OCI-LY1 (cell line): ENCODE measurements at regions not wholly inside any gene's neighbourhood (a gene's known extent, or its start where the extent isn't known, plus 50 kb on each side); places are given as distances from the start of the nearest gene placed in this dataset.

ENCODE experiments used
- H2AFZ ChIP-seq: fragments of 200-600 bp; sonication (generic), shearing (Covaris generic); 2 replicates; pipeline ENCODE4 v1.6.0; 2014; ENCODE audit warnings: antibody characterized with exemption, mild to moderate bottlenecking, low read length
- H3F3A ChIP-seq: fragments of 200-600 bp; sonication (generic), shearing (Covaris generic); 2 replicates; pipeline ENCODE4 v1.6.0; 2014; ENCODE audit warnings: mild to moderate bottlenecking, antibody characterized with exemption, low read length, moderate library complexity; ENCODE audit not compliant: insufficient read depth
- H3K27ac ChIP-seq: fragments of 200-600 bp; sonication (generic); 2 replicates; pipeline ENCODE4 v1.5.1; 2014; ENCODE audit warnings: low read length, mixed run types, mild to moderate bottlenecking, low read depth; ENCODE audit not compliant: poor library complexity, severe bottlenecking
- H3K27me3 ChIP-seq: fragments of 200-600 bp; sonication (generic); 2 replicates; pipeline ENCODE4 v1.6.0; 2014; ENCODE audit warnings: antibody characterized with exemption, mild to moderate bottlenecking, low read length, moderate library complexity; ENCODE audit not compliant: insufficient read depth
- H3K36me3 ChIP-seq: fragments of 200-600 bp; sonication (generic); 2 replicates; pipeline ENCODE4 v1.6.1; 2014; ENCODE audit warnings: mild to moderate bottlenecking, antibody characterized with exemption, low read length, moderate library complexity, mixed read lengths; ENCODE audit not compliant: insufficient read depth
- H3K4me1 ChIP-seq: fragments of 200-600 bp; sonication (generic); 2 replicates; pipeline ENCODE4 v1.5.1; 2014; ENCODE audit warnings: mild to moderate bottlenecking, low read length, moderate library complexity; ENCODE audit not compliant: insufficient read depth, severe bottlenecking
- H3K4me2 ChIP-seq: fragments of 200-600 bp; sonication (generic), shearing (Covaris generic); 2 replicates; pipeline ENCODE4 v1.6.1; 2014; ENCODE audit warnings: low read length
- H3K4me3 ChIP-seq: fragments of 200-600 bp; sonication (generic); 2 replicates; pipeline ENCODE4 v1.5.1; 2014; ENCODE audit warnings: low read length, low read depth, mild to moderate bottlenecking, mixed read lengths; ENCODE audit not compliant: poor library complexity, severe bottlenecking
- H3K79me2 ChIP-seq: fragments of 200-600 bp; shearing (Covaris generic); 2 replicates; pipeline ENCODE4 v1.6.1; 2016; ENCODE audit warnings: mixed run types, low read length, mixed read lengths; ENCODE audit not compliant: insufficient read depth
- H3K9ac ChIP-seq: fragments of 200-600 bp; sonication (generic), shearing (Covaris generic); 2 replicates; pipeline ENCODE4 v1.6.1; 2014; ENCODE audit warnings: mild to moderate bottlenecking, low read length, mixed read lengths
- H3K9me2 ChIP-seq: fragments of 200-600 bp; sonication (generic), shearing (Covaris generic); 2 replicates; pipeline ENCODE4 v1.6.1; 2014; ENCODE audit warnings: low read depth, mild to moderate bottlenecking, low read length, mixed read lengths
- H3K9me3 ChIP-seq: fragments of 200-600 bp; shearing (Covaris generic); 2 replicates; pipeline ENCODE4 v1.6.1; 2014; ENCODE audit warnings: low read length, mixed read lengths
- H4K20me1 ChIP-seq: fragments of 200-600 bp; sonication (generic), shearing (Covaris generic); 2 replicates; pipeline ENCODE4 v1.6.0; 2016; ENCODE audit warnings: mild to moderate bottlenecking, low read length; ENCODE audit not compliant: insufficient read depth
- CTCF ChIP-seq: fragments of 200-600 bp; sonication (generic), shearing (Covaris generic); IDR thresholded peaks from 2 replicates; pipeline ENCODE4 v1.5.1; 2017; ENCODE audit warnings: mild to moderate bottlenecking, antibody characterized with exemption, low read length, moderate library complexity, mixed read lengths
- EZH2 ChIP-seq: fragments of 200-600 bp; sonication (generic), shearing (Covaris generic); IDR thresholded peaks from 2 replicates; pipeline ENCODE4 v1.8.0; 2017; ENCODE audit warnings: borderline replicate concordance, mixed run types, mild to moderate bottlenecking, antibody characterized with exemption, low read length, moderate library complexity, mixed read lengths

- Histone ChIP-seq H3K79me2 (no peaks in the 10 kb centered on the region), H3K9me3 (no peaks in the 10 kb centered on the region), H3K27ac (no peak overlapping the region), H3F3A (no peaks in the 10 kb centered on the region), H3K4me1 (peaks cover 31% of the 10 kb centered on the region), H4K20me1 (no peaks in the 10 kb centered on the region), H3K4me2 (no peak overlapping the region), H3K9me2 (no peaks in the 10 kb centered on the region), H3K36me3 (no peaks in the 10 kb centered on the region), H2AFZ (no peak overlapping the region), H3K4me3 (no peak overlapping the region), H3K27me3 (no peaks in the 10 kb centered on the region), H3K9ac (no peak overlapping the region)
- TF ChIP-seq CTCF (no peak), EZH2 (no peak)
These were observed 61.7 kb downstream of the ZFP36L2 start for GRCh38 chr2:43164686-43165085.

DNA sequence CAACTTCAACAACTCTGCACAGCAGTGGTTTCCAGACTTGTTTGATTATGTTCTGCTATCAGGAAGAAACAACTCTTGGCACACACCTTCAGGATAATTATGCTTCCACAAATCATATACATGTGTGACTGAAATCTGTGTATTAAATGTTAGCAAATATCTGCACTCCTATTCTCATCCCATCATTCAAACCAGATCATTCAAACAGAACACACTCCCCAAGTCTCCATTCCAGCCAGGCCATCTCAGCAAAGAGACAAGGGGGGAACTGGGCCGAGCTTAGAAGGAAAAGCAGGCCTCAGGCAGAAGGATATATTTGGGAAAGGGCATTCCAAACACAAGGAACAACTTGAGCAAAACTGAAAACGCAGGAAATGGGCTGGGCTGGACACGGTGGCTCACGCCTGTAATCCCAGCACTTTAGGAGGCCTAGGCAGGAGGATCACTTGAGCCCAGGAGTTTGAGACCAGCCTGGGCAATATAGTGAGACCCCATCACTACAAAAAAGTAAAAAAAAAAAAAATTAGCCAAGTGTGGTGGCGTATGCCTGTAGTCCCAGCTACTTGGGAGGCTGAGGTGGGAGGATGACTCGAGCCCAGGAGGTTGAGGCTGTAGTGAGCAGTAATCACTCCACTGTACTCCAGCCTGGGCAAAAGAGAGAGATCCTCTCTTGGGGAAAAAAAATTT is 62.7 kb downstream of the ZFP36L2 start:
- Histone ChIP-seq H3K36me3 (no peaks in the 10 kb centered on the region), H3K9ac (no peak overlapping the region), H3K4me1 (peaks cover 31% of the 10 kb centered on the region), H3K9me3 (no peaks in the 10 kb centered on the region), H4K20me1 (no peaks in the 10 kb centered on the region), H3F3A (no peaks in the 10 kb centered on the region), H3K4me3 (no peak overlapping the region), H2AFZ (no peak overlapping the region), H3K27me3 (no peaks in the 10 kb centered on the region), H3K79me2 (no peaks in the 10 kb centered on the region), H3K27ac (no peak overlapping the region), H3K4me2 (no peak overlapping the region), H3K9me2 (no peaks in the 10 kb centered on the region)
- TF ChIP-seq CTCF (no peak), EZH2 (no peak)

DNA sequence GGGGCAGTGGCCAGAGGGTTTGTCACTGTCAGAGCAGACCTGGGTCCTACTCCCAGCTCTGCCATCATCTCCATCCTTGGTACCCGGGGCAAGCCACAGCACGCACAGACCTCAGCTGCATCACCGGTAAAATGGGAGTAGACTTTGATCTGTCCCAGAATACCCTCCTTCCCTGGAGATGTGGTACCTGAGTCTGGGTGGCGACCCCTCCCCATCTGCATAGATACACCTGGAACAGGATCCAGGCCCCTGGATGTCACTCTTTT is 64.0 kb downstream of the ZFP36L2 start:
- Histone ChIP-seq H3F3A (no peaks in the 10 kb centered on the region), H3K9me2 (no peaks in the 10 kb centered on the region), H3K79me2 (no peaks in the 10 kb centered on the region), H3K4me1 (peaks cover 29% of the 10 kb centered on the region), H3K27me3 (no peaks in the 10 kb centered on the region), H3K9me3 (no peaks in the 10 kb centered on the region), H4K20me1 (no peaks in the 10 kb centered on the region), H3K27ac (no peak overlapping the region), H3K9ac (no peak overlapping the region), H3K4me2 (no peak overlapping the region), H3K4me3 (no peak overlapping the region), H3K36me3 (no peaks in the 10 kb centered on the region), H2AFZ (no peak overlapping the region)
- no peak for TF ChIP-seq CTCF
- TF ChIP-seq EZH2, result no peak
